NCI-H82 treated with DMSO at 0.1 percent for 48 hours (cell line): ENCODE measurements at regions not wholly inside any gene's neighbourhood (a gene's known extent, or its start where the extent isn't known, plus 50 kb on each side); places are given as distances from the start of the nearest gene placed in this dataset.
A peak's percentile ranks its signal among the peaks of the same experiment; 100 is the strongest.
"Not testable (repeated sequence)": the region's sequence is repeated elsewhere in the genome, so short reads cannot be mapped to it uniquely, and the experiment has no call there.

Source experiments
- DNase-seq: peaks from one replicate; lab custom pipeline; 2025; ENCODE audit not compliant: unreplicated experiment; lab: John Stamatoyannopoulos, UW

DNA sequence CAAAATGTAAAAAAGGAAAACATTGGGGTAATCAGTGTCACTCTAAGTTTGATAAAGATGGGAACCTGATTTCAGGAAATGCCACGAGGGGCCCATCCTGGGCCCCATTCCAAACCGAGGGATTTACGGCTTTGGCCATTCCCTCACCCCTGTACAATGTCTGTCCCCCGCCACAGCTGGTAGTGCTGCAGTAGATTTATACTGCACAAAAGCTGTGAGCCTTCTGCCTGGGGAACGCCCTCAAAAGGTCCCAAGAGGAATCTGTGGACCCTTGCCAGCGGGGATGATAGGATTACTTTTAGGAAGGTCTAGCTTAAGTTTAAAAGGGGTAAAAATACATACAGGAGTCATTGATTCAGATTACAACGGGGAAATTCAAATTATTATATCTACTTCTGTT, 173.4 kb upstream of the SGCG start:
- DNase-seq: peak; percentile 60

DNA sequence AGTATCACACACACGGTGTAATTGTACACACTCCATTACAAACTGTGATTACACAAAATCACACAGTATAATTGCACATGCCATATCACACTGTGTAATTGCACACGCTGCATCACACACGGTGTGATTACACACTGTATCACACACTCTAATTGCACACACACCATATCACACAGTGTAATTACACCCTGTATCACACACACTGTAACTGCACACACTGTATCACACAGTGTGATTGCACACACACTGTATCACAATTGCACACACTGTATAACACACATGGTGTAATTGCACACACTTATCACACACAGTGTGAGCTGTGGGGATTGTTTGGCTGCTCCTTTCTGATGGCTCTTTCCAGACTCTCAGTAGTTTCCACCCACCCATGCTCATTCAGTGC, 162.6 kb upstream of the SGCG start:
- no peak for DNase-seq

DNA sequence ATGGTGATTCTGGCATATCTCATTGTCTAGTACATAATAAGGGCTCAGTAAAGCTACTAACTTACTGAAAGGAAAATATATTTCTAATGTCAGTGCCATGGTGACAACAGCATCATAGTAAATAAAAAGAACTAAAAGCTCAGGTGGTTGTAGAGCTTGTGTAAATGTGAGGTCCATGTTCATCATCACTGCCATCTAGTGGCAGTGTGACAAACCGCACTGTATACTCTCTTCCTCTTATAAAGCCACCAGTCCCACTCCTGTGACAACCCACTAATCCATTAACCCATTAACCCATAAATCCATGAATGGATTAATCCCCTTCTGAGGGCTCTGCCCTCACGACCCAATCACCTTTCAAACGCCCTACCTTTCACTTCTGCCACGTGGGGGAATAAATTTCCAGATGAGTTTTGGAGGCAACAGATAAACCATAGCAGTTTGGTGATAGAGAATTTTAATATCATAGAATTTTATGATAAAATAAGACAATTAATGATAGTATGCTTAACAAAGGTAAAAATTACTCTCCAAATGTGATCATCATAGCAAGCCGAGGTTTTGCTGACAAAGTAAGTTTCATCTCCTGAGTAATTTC, 160.4 kb upstream of the SGCG start:
- DNase-seq: peak; percentile 94

DNA sequence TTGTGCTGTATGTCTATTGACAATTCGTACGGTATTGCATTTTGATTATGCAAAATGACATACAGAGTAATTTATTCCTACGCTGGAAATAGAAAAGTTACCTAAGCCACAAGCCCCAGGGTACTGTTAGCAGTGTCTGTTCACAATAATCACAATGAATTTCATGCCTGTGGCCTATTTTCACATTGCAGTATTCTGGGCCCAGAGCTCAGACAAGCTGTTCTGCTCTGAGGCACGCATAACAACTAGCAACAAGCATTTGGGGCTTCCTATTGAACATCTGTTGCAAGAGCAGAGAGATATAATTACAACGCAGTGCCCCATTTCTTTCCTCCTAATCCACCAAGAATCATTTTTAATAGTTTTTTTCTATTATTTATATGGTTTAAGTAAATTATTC, 158.9 kb upstream of the SGCG start:
- DNase-seq: no peak

DNA sequence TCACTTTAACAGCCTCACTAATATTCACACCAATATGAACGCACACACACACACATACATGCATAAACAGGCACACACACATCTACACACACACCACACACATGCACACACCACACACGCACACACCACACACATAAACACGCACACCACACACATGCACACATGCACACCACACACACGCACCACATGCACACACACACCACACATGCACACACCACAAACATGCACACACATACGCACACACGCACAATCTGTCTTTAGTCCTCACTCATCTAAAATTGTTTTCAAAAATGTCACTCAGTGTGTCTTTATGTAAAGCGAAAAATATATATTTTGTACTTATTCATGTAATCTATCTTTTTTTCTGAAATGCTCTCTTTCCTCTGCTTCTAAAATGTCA, 158.1 kb upstream of the SGCG start:
- no peak for DNase-seq

DNA sequence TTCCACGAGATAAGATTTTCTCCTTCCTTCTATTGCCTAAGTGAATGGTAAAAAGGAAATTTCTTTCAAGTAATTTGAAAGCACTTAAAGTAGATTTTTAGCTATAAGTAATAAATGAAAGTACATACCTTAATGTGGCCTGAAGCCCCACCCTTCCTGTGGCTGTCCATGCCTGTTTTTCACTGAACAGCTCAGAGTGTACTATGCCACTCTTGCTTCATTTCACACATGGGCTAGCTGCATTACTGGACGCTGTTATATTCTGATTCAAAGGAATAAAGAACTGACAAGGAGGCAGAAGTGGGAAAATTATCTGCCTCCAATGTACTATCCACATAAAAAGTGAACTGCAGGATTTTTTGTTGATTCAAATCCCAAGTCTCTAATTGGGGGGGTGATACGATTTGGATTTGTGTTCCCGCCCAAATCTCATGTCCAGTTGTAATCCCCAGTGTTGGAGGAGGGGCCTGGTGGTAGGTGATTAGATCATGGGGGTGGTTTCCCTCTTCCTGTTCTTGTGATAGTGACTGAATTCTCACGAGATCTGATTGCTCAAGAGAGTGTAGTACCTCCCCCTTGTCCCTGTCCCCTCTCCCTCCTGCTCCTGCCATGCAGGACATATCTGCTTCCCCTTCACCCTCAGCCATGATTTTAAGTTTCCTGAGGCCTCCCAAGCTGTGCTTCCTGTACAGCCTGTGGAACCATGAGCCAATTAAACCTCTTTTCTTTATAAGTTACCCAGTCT, 154.7 kb upstream of the SGCG start:
- DNase-seq: no peak

DNA sequence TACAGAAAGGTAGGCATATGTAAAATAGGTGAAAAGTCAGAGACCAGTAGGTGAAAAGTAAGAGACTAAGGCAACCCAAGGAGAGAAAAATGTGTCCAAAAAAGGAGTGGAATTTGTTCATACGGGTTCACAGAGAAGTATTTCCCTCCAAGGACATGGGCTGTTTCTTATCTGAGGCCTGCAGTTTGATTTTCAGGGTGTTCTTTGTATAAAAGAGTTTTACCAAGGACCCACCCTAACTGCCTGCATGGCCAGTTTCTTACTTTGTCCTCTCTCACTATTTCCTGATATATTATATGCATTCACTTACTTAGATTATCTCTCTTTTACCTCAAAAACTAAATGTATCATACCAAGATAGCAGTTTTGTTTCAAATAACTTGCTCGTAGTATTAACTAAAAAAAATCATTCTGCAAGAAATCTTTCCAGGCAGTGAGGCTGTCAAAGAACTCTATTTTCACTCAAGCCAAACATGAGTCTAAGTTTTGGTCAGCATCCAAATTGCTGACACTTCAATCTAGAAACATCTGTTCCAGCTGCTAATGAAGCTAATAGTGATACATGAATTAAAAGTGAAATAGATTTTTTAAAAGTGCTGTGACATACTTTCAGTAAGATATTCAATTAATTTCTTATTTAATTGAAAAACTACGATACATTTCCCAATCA, 141.4 kb upstream of the SGCG start:
- DNase-seq: no peak

DNA sequence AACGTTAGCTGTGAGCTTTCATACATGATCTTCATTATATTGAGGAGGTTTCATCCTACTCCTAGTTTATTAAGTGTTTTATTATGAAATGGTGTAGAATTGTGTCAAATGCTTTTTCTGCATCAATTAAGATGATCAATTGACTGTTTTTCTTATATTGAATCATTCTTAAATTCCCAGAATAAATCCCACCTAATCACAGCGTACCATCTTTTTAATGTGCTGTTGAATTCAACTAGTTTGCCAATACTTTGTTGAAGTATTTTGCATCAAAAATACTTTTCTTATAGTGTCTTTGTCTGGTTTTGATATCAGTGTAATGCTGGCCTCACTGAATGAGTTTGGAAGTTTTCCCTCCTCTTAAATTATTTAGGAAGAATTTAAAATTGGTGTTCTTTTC, 138.6 kb upstream of the SGCG start:
- no peak for DNase-seq

DNA sequence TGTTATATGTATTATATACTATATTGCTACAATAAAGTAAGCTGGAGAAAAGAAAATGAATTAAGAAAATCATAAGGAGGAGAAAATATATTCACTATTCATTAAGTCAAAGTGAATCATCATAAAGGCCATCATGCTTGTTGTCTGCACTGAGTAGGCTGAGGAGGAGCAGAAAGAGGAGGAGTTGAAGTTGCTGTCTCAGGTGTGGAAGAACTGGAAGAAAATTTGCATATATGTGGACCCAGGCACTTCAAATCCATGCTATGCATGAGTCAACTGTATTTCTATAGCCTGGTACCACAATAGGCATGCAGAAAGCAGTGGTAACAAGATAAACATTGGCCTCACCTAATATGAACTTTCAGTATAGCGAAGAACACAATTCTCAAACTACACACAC, 135.9 kb upstream of the SGCG start:
- no peak for DNase-seq

DNA sequence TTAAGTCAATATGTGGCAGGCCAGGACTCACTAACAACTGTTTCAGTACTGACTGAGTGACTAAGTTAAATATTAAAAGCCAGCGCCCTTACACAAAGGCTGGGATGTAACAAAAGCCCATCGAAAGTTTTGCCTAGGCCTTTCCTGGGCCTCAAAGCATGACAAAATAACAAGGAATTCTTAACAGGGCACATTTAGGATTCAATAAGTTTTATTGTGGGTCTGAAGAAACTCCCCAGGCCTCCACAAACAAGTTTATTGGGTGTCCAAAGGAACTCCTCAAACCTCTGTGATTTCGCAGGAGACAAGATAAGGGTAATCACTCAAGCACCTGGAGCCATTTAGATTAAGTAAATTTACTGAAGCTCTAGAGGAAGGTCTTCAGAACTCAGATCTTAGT, 130.7 kb upstream of the SGCG start:
- DNase-seq: no peak

DNA sequence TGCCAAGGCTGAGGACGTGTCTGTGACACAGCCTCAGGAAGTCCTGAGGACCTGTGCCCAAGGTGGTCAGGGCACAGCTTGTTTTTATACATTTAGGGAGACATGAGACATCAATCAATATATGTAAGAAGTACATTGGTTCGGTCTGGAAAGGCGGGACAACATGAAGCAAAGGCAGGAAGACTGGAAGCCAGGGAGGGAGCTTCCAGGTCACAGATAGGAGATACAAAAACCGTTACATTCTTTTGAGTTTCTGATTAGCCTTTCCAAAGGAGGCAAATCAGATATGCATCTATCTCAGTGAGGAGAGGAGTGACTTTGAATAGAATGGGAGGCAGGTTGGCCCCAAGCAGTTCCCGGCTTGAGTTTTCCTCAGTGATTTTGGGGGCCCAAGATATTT, 127.1 kb upstream of the SGCG start:
- DNase-seq: not testable (repeated sequence)

DNA sequence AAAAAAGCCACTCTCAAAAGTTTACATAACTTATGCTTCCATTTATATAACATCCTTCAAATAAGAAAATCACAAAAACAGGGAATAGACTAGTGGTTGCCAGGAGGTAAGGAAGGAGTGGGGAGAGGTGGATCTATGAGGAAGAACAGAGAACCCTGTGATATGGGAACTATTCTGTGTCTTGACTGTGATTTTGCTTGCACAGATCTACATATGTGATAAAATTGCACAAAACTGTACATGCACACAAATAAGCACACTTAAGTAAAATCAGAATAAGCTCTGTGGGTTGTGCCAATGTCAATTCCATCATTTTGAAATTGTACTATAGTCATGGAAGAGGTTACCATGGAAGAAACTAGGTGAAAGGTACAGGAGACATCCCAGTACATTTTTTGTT, 121.6 kb upstream of the SGCG start:
- no peak for DNase-seq

DNA sequence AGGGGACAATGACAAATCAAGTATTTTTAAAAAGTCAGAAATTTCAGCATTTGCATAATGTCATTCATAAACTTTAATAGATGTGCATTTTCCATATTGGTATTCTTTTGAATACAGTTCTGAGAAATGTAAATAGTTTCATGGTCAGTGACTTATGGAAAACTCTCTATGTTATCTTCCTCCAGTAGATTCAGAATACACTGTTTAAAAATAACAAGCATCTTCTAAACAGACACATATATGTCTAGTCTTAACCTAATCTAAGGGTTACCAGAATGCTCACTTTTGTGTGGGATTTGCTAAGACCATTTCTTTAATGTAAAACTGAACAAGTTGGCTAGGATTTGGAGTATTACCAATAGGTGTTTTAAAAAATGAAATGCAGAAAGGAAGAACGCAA, 119.8 kb upstream of the SGCG start:
- DNase-seq: no peak

DNA sequence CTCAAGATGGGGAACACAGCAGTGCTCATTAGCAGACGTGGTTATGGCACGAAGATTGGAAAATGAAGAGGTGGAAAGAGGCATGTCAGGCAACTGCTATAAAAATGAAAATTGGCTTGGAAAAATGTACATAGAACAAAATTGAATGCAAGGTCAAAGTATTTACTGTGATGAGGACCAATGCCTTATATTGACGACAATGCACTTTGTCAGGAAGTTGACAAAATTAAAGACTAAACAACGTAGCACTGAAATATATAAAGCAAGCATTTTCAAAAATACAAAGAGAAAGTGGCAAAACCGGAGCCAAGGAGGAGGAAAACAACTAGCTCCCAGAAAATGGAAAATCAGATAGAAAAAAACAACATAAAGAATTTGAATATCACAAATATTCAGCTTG, 113.7 kb upstream of the SGCG start:
- no peak for DNase-seq

DNA sequence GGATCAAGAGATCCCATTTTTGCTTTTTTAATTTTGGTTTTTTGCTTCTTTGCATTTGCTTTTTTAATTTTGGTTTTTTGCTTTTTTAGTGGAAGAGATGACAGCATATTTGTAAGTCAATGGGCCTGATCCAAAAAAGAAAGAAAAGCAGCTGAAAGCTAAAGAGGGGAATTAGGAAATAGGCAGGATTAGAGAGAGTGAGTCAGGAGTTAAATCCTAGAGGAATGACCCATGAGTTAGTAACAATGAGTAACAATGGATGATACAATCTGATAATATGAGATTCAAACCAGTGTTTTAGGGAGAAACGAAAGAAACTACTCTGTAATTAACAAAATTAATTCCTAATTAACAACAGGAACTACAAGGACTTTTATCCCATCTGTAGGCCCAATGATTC, 111.2 kb upstream of the SGCG start:
- DNase-seq: no peak

DNA sequence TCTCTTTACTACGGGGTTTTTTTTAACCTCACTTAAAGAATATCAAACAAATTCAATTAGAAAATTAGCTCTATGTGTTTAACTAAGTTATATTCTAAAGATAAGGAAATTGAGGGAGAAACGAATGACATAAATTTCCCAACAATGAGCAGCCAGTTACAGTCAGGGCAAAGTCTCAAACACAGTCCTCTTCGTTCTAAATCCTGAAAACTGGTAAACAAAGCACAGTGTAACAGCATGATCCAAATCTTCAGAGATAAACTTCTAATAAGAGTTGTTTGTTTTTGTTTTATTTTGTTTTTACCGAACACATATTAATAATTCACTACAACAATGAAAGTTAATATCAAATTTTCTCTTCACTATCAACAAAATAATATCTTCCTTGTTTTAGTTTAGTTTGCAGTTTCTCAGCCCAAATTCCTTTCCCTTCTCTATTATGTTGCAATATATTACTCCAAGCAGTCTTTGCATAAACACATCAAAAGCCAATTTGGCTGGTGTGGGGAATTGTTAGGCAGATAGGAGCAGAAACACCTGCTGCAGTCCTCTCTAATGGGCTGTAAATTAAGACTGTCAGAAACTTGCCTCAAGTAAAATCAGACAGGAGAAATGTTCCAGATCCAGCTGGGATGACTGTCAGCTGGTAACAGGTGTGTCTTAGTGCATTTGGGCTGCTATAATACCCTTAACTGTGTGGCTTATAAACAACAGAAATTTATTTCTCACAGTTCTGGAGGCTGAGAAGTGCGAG, 106.5 kb upstream of the SGCG start:
- no peak for DNase-seq

DNA sequence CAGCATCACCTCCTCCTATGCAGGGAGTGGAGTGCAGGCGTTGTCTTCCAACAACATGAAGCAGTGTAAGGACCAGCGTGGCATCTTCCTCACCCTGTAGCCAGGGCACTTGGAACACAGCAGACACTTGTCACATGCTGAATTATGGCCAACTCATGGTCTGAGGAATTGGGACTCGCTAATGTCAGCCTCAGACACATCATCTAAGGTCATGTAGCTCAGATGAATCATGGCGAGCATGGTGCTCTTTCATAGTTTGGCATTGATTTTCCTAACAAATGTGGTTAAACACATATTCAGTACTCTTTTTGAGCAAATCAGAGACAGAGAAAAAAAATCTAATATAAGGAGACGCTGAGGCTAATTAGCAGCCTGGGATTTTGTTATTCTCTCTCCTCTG, 99.6 kb upstream of the SGCG start:
- DNase-seq: no peak

DNA sequence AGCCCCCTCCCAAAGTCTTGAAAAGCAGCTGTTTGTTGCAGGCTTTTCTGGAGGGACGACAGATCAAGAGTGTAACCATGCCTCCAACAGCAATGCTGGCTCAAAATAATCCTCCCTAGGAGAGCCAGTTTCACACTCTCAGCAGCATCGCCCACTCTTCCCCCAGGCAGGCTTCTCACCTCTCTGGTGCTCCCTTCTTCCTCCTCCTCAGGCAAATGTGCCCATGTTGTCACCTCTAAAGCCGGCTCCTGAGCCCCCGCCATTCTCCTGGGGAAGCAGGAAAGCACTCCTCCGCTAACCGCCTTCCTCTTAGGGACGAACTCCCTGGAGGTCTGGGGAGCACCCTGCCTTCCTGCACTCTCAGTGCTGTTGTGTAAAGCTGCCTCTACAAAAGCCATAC, 98.9 kb upstream of the SGCG start:
- DNase-seq: no peak

DNA sequence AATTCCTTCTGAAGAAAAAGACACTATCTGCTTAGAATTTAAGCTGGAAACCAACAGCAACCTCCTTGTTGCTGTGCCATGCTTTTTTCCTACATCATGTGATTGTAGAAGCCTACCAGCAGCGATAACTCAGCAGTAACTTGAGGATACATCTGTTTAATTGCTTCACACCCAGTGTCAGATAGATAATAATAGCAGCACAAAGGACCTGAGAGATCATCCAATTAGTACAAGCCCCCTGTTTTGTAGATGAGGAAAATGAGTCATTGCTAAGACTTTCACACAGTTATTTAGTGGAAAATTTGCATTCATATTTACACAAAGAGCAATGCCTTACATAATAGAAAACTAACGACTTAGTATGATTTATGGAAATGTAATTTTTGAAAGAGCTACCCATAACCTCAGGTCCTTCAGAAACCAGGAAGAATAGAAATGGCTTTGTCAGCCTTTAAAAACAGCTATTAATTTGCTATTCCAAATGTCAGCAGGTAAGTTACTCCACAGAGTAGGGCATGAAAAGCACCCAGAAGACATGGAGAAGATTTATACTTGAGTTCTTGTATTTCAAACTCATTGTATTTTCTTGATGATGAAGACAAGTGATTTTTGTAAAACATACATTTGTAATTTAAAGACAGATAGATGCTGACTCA, 93.7 kb upstream of the SGCG start:
- DNase-seq: no peak

DNA sequence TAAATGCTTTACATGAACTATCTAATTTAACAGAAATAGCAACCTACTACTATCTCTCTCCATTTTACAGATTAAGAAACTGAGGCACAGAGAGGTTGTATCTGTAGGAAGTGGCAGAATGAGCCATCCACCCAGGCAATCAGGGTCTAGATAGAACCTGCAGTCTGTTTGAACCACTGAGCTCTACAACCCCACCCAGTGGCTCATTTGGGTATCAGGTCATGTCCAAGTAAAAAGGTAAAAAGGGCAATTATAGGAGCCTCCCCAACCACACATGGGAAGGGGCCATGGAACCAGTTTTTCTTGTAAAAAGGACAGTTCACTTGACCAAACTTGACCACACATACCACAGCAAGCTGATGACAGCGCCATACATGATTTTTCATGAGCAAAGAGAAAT, 92.9 kb upstream of the SGCG start:
- no peak for DNase-seq

DNA sequence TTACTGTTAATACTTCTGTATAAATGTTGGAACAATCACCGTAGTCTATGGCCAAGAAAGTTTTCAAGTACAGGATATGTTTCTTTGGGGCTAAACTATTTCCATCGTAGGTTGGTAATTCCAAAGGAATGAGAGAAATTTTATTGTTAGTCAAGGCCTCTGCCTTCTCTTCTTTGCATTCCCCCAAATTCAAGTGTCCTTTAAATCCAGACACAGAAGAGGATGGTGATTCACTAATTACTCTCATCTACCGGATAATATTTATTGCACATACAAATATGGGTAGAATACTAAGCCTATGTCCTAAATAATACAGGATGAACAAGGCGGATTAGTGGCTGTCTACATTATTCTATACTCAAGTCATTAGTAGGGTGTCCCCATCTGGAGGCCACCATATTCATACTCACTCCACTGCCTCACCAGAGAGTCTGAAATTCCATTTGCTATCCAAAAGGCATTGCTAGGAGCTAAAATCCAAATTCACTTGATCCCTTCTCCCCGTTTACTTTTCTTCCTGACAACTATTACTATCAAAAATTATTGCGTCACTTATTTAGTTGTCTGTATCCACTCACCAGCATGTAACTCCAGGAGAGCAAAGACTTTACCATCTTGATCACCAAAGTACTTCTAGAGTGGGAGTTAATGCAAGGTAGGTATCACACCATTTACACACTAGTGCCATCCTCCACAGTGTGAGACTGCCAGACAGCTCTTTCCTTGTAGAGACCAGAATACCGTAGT, 82.4 kb upstream of the SGCG start:
- DNase-seq: no peak
